Naive B cell (primary cell): ENCODE measurements at regions not wholly inside any gene's neighbourhood (a gene's known extent, or its start where the extent isn't known, plus 50 kb on each side); places are given as distances from the start of the nearest gene placed in this dataset.

ENCODE experiments used
- ATAC-seq, 2 donors: fragments of 150-1000 bp; cut with Tn5 transposase; 2 replicates each; pipeline ENCODE4 v1.10.0; 2021; ENCODE audit warnings: low read depth in 2 of 2, mild to moderate bottlenecking in 2 of 2, moderate library complexity in 2 of 2
- DNase-seq: peaks from one replicate; pipeline ENCODE4 v3.0.0; 2022
- H3K27ac Mint-ChIP-seq, 6 donors: one replicate each; pipeline ENCODE4 v1.8.0; 2020 to 2022; ENCODE audit warnings: mild to moderate bottlenecking in 6 of 6, mixed read lengths in 6 of 6, moderate library complexity in 5 of 6, inconsistent platforms in 2 of 6
- H3K27me3 Mint-ChIP-seq, 3 donors: one replicate each; pipeline ENCODE4 v1.8.0; 2021 to 2022; ENCODE audit warnings: mixed read lengths in 3 of 3, mild to moderate bottlenecking in 1 of 3
- H3K36me3 Mint-ChIP-seq, 2 donors: one replicate each; pipeline ENCODE4 v1.8.0; 2020 to 2022; ENCODE audit warnings: mixed read lengths in 2 of 2, inconsistent platforms in 1 of 2, mild to moderate bottlenecking in 1 of 2
- H3K4me1 Mint-ChIP-seq, 3 donors: one replicate each; pipeline ENCODE4 v1.8.0; 2020 to 2022; ENCODE audit warnings: mixed read lengths in 3 of 3, inconsistent platforms in 1 of 3, mild to moderate bottlenecking in 1 of 3, moderate library complexity in 1 of 3
- H3K4me3 Mint-ChIP-seq, 8 donors: one replicate each; pipeline ENCODE4 v1.8.0; 2020 to 2022; ENCODE audit warnings: mild to moderate bottlenecking in 8 of 8, mixed read lengths in 8 of 8, moderate library complexity in 8 of 8, inconsistent platforms in 2 of 8
- H3K9me3 Mint-ChIP-seq, 7 donors: one replicate each; pipeline ENCODE4 v1.8.0; 2020 to 2022; ENCODE audit warnings: mixed read lengths in 7 of 7, mild to moderate bottlenecking in 5 of 7, inconsistent platforms in 2 of 7, moderate library complexity in 1 of 7

DNA sequence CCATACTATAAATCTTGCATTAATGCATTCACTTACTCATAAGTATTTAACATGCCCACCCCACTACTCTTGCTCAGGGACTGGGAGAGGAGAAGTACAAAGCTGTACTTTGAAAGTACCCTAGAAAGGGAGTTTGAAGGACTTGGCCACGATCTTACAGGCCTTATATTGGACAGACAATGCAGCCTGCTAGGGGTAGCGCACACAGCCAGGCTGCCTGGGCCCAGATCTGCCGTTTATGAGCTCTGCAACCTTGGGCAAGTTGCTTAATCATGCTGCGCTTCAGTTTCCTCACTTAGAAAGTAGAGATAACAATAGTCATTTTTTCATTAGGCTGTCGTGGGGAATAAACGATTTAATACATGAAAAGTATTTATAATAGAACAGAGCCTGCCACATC, 110.1 kb downstream of the CDC7 start:
- no peak for DNase-seq
- no peak overlapping the region for H3K27ac Mint-ChIP-seq
- H3K27me3 Mint-ChIP-seq, result no peaks in the 10 kb centered on the region
- no peaks in the 10 kb centered on the region for H3K4me1 Mint-ChIP-seq
- ATAC-seq, result no peak
- peaks cover 0 to 2% (median 0%) of the 10 kb centered on the region in 7 donors for H3K9me3 Mint-ChIP-seq
- H3K4me3 Mint-ChIP-seq, result no peak overlapping the region
- H3K36me3 Mint-ChIP-seq, result no peaks in the 10 kb centered on the region

DNA sequence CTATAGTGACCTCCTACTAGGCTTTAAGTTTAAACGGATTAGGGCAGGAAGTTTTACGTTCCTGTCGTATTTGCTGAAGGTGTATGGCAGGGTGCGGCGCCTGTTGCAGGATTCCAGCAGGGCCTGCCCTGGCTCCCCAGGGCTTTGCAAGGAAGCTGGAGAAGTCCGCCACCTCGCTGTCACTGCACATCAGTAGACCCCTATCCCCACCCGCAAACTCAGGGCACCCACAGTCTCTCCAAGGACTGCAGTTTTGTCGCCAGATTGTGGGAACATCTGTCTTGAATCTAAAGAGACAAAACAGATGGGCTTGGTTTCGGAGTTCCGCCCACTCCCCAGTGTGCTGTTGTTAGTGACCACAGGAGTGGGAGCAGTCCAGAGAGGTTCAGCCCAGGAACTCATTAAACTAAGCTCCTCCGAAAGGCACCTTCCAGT, 110.8 kb downstream of the CDC7 start:
- DNase-seq (no peak), ATAC-seq (no peak)
- Mint-ChIP-seq H3K9me3 (no peaks in the 10 kb centered on the region), H3K4me1 (no peaks in the 10 kb centered on the region), H3K36me3 (no peaks in the 10 kb centered on the region), H3K4me3 (no peak overlapping the region), H3K27ac (no peak overlapping the region), H3K27me3 (no peaks in the 10 kb centered on the region)

DNA sequence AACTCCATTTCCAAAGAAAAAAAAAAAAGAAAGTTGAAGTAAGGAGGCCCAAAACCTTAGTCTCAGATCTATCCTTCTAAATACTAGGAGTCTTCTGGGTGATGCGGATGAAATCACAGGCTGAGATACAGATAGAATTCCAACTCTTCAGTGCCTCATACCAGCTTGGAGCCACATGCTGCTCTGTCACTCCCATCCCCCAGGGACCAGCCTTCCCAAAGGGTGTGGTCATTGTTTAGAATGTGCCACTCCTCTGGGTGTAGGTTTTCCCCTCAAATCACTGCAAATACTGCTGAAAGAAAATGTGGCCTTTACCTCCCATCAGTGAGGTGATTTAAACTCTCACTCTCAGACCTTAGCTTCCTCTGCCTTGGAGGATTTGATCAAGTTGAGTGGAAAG, 112.9 kb downstream of the CDC7 start:
- Mint-ChIP-seq H3K27me3 (peaks cover 0 to 3% (median 0%) of the 10 kb centered on the region in 3 donors), H3K4me3 (no peak overlapping the region), H3K27ac (no peak overlapping the region), H3K36me3 (no peaks in the 10 kb centered on the region), H3K4me1 (no peaks in the 10 kb centered on the region), H3K9me3 (no peaks in the 10 kb centered on the region)
- no peak for DNase-seq
- ATAC-seq, result no peak

DNA sequence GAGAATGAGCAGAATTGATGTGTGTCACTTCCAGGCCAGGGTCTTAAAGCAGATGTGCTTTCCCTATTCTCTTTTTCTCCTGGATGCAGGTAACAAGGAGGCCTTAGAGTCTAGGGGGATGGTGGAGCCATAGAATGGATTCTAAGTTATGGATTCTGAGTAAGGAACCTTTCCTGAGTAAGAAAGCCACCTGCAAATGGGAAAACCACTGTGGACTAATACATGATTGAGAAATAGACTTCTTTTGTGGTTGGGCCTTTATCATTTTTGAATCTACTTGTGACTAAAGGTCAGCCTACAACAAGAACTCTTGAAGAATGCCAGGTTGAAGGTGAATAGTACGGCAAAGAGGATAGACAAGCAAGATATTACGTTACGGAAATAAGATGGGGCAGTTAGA, 116.1 kb downstream of the CDC7 start:
- peaks cover 0 to 13% (median 0%) of the 10 kb centered on the region in 3 donors for H3K27me3 Mint-ChIP-seq
- no peak for DNase-seq
- no peak for ATAC-seq
- no peaks in the 10 kb centered on the region for H3K9me3 Mint-ChIP-seq
- H3K27ac Mint-ChIP-seq, result no peak overlapping the region
- H3K4me1 Mint-ChIP-seq, result no peaks in the 10 kb centered on the region
- no peak overlapping the region for H3K4me3 Mint-ChIP-seq
- H3K36me3 Mint-ChIP-seq, result no peaks in the 10 kb centered on the region

DNA sequence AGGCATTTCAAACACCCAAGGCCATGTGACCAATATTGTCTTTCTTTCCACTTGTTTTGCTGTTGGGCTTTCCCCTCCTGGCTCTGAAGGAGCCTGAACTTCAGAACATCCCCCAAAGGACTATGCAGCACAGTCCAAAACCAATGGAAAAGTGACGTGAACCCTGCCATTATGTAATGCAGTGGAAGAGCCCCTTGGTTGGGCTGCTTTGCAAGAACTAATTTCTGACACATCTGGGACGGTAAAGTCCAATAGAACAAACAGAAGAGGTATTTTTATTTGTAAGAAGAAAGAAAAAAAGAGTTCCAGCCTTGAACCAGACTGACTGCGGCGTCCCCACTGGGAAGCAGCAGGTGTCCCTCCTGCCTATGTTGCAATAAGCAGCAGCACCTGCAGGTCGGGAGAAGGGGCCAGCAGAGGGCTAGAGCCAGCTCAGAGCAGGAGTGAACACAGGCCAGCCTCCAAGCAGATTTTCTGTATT, 116.7 kb downstream of the CDC7 start:
- Mint-ChIP-seq H3K9me3 (no peaks in the 10 kb centered on the region), H3K36me3 (no peaks in the 10 kb centered on the region), H3K27ac (no peak overlapping the region), H3K4me3 (no peak overlapping the region), H3K4me1 (no peaks in the 10 kb centered on the region), H3K27me3 (peaks cover 0 to 13% (median 0%) of the 10 kb centered on the region in 3 donors)
- ATAC-seq, result no peak
- no peak for DNase-seq

DNA sequence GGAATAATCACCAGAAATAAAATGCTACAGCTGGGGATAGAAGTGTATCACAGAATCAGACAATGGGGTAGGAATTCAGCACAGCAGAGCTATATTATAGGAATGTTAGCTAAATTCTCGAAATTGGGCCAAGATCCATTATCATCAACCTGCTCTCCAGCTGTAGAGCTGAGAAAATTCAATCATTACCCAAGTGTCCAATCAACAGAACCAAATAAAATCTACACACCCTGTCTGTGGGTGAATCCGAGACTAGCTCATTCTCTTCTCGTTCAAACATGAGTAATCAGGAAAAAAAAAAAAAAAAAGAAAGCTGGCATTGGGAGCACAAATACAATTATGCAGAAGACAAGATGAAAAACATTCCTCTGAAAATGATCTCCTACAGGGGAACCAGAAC, 119.2 kb downstream of the CDC7 start:
- Mint-ChIP-seq H3K36me3 (no peaks in the 10 kb centered on the region), H3K27me3 (peaks cover 0 to 20% (median 3%) of the 10 kb centered on the region in 3 donors), H3K27ac (no peak overlapping the region), H3K4me1 (no peaks in the 10 kb centered on the region), H3K4me3 (no peak overlapping the region), H3K9me3 (peaks cover 0 to 3% (median 0%) of the 10 kb centered on the region in 7 donors)
- no peak for ATAC-seq
- DNase-seq, result no peak

DNA sequence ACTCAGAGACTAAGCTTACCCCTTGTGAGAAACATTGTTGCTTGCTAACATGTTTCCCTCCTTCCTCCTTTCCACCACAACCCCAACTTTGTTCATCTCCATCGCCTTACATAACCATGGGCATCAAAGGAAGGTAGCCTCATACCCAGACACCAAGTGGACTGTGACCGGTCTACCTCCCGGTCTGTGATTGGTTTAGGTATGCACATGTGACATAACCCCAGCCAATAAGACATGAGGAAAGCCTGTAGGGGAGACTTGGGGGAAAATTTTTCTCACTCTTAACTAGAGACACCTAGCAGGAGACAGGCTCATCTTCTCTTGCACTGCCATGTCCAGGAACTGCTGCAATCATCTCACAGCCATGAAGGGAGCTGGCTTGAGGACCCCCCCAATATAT, 120.7 kb downstream of the CDC7 start:
- no peak for DNase-seq
- Mint-ChIP-seq H3K27me3 (peaks cover 0 to 20% (median 3%) of the 10 kb centered on the region in 3 donors), H3K27ac (no peak overlapping the region), H3K9me3 (peaks cover 0 to 3% (median 0%) of the 10 kb centered on the region in 7 donors), H3K36me3 (no peaks in the 10 kb centered on the region), H3K4me3 (no peak overlapping the region), H3K4me1 (no peaks in the 10 kb centered on the region)
- ATAC-seq, result no peak

DNA sequence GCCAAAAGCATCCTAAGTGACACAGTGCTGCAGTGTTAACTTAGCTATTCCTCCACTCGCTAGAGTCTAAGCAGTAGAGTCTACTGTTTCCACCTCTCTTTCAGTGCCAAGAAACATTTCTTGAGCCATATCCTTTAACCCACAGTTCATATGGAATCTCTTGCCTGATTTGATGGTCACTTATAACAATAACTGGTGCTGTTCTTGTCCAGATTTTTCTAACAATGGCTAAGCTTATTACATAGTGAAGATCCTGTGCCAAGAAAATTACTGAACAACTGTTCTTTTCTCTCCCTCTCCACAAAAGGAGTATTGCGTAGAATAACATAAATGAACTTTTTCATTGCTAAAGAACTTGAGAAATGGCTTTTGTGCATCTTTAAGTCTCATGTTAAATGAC, 121.3 kb downstream of the CDC7 start:
- H3K9me3 Mint-ChIP-seq, result peaks cover 0 to 3% (median 0%) of the 10 kb centered on the region in 7 donors
- no peaks in the 10 kb centered on the region for H3K4me1 Mint-ChIP-seq
- no peak for ATAC-seq
- H3K4me3 Mint-ChIP-seq, result no peak overlapping the region
- no peaks in the 10 kb centered on the region for H3K36me3 Mint-ChIP-seq
- H3K27me3 Mint-ChIP-seq, result peaks cover 0 to 20% (median 3%) of the 10 kb centered on the region in 3 donors
- H3K27ac Mint-ChIP-seq, result no peak overlapping the region
- DNase-seq, result no peak

DNA sequence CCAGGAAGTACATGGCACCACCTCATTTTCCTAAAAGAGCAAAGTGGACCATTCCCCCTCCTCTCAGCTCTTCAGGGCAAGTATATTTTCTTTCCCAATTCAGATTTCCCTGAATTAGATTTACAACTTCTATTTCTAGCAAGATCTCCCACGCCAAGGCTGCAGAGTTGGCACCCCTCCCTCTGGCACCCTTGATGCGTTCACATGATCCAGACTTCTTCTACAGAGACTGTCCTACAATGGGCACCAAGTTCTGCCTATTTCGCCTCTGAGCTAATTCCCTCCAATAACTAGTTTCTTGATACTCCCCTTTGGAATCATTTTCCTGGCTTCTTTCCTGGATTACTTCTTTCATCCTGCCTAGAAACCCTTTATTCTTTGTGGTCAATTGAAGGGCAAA, 122.0 kb downstream of the CDC7 start:
- peaks cover 0 to 20% (median 3%) of the 10 kb centered on the region in 3 donors for H3K27me3 Mint-ChIP-seq
- H3K4me3 Mint-ChIP-seq, result no peak overlapping the region
- no peaks in the 10 kb centered on the region for H3K36me3 Mint-ChIP-seq
- ATAC-seq (no peak), DNase-seq (no peak)
- no peaks in the 10 kb centered on the region for H3K4me1 Mint-ChIP-seq
- H3K9me3 Mint-ChIP-seq, result peaks cover 0 to 7% (median 0%) of the 10 kb centered on the region in 7 donors
- no peak overlapping the region for H3K27ac Mint-ChIP-seq

DNA sequence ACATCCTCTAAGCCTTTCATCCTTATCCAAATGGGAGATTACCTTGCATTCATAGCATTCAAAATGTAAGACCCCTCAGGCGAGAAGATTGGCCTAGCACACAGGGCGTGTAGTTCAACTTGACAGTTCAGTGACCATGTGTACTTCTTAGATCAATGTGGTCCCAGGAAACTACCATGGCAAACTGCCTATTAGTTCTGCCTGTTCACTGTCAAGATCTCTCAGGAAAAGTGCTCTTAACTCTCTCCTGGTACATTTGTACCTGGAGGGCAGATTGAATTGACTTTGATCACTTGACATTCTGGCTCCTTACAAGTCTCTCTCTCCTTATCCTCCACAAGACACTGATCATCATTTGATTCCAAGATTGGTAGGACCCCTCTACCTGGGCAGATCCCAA, 122.4 kb downstream of the CDC7 start:
- no peak overlapping the region for H3K27ac Mint-ChIP-seq
- ATAC-seq (no peak), DNase-seq (no peak)
- H3K9me3 Mint-ChIP-seq, result peaks cover 0 to 7% (median 0%) of the 10 kb centered on the region in 7 donors
- H3K36me3 Mint-ChIP-seq, result no peaks in the 10 kb centered on the region
- peaks cover 0 to 20% (median 3%) of the 10 kb centered on the region in 3 donors for H3K27me3 Mint-ChIP-seq
- no peaks in the 10 kb centered on the region for H3K4me1 Mint-ChIP-seq
- no peak overlapping the region for H3K4me3 Mint-ChIP-seq

DNA sequence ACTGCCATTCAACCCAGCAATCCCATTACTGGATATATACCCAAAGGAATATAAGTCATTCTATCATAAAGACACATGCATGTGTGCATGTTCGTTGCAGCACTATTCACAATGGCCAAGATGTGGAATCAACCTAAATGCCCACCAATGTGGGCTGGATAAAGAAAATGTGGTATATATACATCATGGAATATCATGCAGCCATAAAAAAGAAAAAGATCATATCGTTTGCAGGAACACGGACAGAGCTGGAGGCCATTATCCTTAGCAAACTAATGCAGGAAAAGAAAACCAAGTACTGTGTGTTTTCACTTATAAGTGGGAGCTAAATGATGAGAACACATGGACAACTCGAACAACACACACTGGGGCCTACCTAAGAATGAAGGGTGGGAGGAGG, 123.7 kb downstream of the CDC7 start:
- ATAC-seq, result no peak
- no peak overlapping the region for H3K4me3 Mint-ChIP-seq
- no peak overlapping the region for H3K27ac Mint-ChIP-seq
- peaks cover 0 to 11% (median 3%) of the 10 kb centered on the region in 3 donors for H3K27me3 Mint-ChIP-seq
- no peak for DNase-seq
- no peaks in the 10 kb centered on the region for H3K4me1 Mint-ChIP-seq
- H3K9me3 Mint-ChIP-seq, result peaks cover 0 to 7% (median 0%) of the 10 kb centered on the region in 7 donors
- no peaks in the 10 kb centered on the region for H3K36me3 Mint-ChIP-seq
